Right lobe of liver (tissue), 6 donors: ENCODE measurements at regions not wholly inside any gene's neighbourhood (a gene's known extent, or its start where the extent isn't known, plus 50 kb on each side); places are given as distances from the start of the nearest gene placed in this dataset.

Experiments used
- ATAC-seq, 4 donors: fragments of 200-7000 bp; cut with Tn5 transposase; one replicate each; pipeline ENCODE4 v1.9.1; 2020; ENCODE audit warnings: mild to moderate bottlenecking in 4 of 4, moderate library complexity in 4 of 4
- DNase-seq, 3 donors: peaks; one replicate each; pipeline ENCODE4 v3.0.0-alpha.2; 2020
- H3K27ac ChIP-seq, 3 donors: fragments of 200-600 bp; one replicate each; pipeline ENCODE4 v1.8.0; 2022
- H3K27me3 ChIP-seq, 2 donors: fragments of 200-600 bp; one replicate each; pipeline ENCODE4 v1.8.0; 2022
- H3K36me3 ChIP-seq, 4 donors: fragments of 200-600 bp; sonication (generic) in 1 of 4; one replicate each; pipeline versions ENCODE4 v1.5.1 to v1.8.0; 2017 to 2022; ENCODE audit warnings: control low read depth in 1 of 4
- H3K4me1 ChIP-seq, 4 donors: fragments of 200-600 bp; sonication (generic) in 1 of 4; one replicate each; pipeline versions ENCODE4 v1.5.1 to v1.8.0; 2017 to 2022; ENCODE audit warnings: control low read depth in 1 of 4
- H3K4me3 ChIP-seq, 3 donors: fragments of 200-600 bp; one replicate each; pipeline ENCODE4 v1.8.0; 2022
- H3K9me3 ChIP-seq, 4 donors: fragments of 200-600 bp; sonication (generic) in 1 of 4; one replicate each; pipeline versions ENCODE4 v1.5.1 to v1.8.0; 2017 to 2022; ENCODE audit warnings: control low read depth in 1 of 4
- POLR2A ChIP-seq: fragments of 450-650 bp; IDR thresholded peaks from one replicate; pipeline ENCODE4 v1.6.1; 2017; ENCODE audit warnings: antibody characterized with exemption, mild to moderate bottlenecking
- WGBS: methylation state at CpG from one replicate; pipeline ENCODE4 v1.1.6; 2018; ENCODE audit warnings: low coverage, low lambda C conversion rate; ENCODE audit not compliant: insufficient coverage; ENCODE audit errors: missing lambda C conversion rate; 5-methylcytosine and 5-hydroxymethylcytosine counted together
- intact Hi-C, 2 donors: fragments of 100-400 bp; cut with DNase I; formaldehyde crosslinking; loops; one replicate each; pipeline versions ENCODE4 v1.11.2 to v1.14.1; 2022
- TF ChIP-seq, protein P1 (sequence below), 4 donors: fragments of 200-600 bp in 3 of 4; fragments of 450-650 bp in 1 of 4; IDR thresholded peaks; one replicate each; pipeline versions ENCODE4 v1.5.1 to v1.8.0; 2016 to 2022; ENCODE audit warnings: antibody characterized with exemption in 4 of 4, mild to moderate bottlenecking in 2 of 4
- donor health status: DM: no; HTN: yes; CAD: no.
- donor health status: DM: no; HTN: no; CAD: no.
- donor health status: DM: no; HTN: no; CAD: no.
- donor health status: DM: no; HTN: yes; CAD: no.
- donor health status: DM: no; HTN: yes; CAD: no.

- no peaks in the 10 kb centered on the region for H3K4me1 ChIP-seq
- ATAC-seq = no peak
- 47% methylated on average over 3 of the region's 3 CpGs for WGBS
- no peaks in the 10 kb centered on the region for H3K36me3 ChIP-seq
- no peaks in the 10 kb centered on the region for H3K9me3 ChIP-seq
- H3K27me3 ChIP-seq = peaks cover 0 to 5% of the 10 kb centered on the region in 2 donors
- no peak for DNase-seq
- H3K4me3 ChIP-seq = no peak overlapping the region
- intact Hi-C loops = no loop called here
- no peak for TF ChIP-seq POLR2A
- H3K27ac ChIP-seq = no peak overlapping the region
These were observed 259.1 kb downstream of the BARHL2 start for GRCh38 chr1:90457985-90458384.

- H3K36me3 ChIP-seq = no peaks in the 10 kb centered on the region
- no peak overlapping the region for H3K4me3 ChIP-seq
- WGBS = 81% methylated on average over 2 of the region's 2 CpGs
- DNase-seq (no peak), ATAC-seq (no peak)
- no peaks in the 10 kb centered on the region for H3K4me1 ChIP-seq
- no peak for TF ChIP-seq POLR2A
- TF ChIP-seq, protein P1, sequence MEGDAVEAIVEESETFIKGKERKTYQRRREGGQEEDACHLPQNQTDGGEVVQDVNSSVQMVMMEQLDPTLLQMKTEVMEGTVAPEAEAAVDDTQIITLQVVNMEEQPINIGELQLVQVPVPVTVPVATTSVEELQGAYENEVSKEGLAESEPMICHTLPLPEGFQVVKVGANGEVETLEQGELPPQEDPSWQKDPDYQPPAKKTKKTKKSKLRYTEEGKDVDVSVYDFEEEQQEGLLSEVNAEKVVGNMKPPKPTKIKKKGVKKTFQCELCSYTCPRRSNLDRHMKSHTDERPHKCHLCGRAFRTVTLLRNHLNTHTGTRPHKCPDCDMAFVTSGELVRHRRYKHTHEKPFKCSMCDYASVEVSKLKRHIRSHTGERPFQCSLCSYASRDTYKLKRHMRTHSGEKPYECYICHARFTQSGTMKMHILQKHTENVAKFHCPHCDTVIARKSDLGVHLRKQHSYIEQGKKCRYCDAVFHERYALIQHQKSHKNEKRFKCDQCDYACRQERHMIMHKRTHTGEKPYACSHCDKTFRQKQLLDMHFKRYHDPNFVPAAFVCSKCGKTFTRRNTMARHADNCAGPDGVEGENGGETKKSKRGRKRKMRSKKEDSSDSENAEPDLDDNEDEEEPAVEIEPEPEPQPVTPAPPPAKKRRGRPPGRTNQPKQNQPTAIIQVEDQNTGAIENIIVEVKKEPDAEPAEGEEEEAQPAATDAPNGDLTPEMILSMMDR (IDR thresholded peaks at IDR 0.05) = no peak
- intact Hi-C loops = no loop called here
- H3K27ac ChIP-seq = no peak overlapping the region
- peaks cover 0 to 5% of the 10 kb centered on the region in 2 donors for H3K27me3 ChIP-seq
- H3K9me3 ChIP-seq = no peaks in the 10 kb centered on the region
These were observed 264.6 kb downstream of the BARHL2 start for GRCh38 chr1:90452491-90452890.

DNA sequence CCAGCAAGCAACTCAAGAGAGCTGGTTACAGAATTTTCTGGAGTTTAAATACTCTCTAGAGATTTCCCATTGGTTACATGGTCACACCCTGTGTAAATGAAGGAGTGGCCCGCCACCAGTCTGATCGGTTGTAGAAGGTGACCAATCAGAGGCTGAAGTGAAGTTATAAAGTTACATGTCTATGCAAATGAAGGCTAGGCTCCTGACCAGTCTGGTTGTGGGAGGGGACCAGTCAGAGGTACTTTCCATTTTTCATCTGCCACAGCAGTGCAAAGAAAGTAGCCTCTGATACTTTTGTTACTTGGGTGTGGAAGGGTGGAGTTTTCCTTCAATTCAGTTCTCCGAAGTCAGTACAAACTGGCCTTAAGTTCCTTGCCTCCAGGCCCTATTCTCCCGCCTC lies 273.7 kb downstream of the BARHL2 start:
- intact Hi-C loops = no loop called here
- no peak overlapping the region for H3K4me3 ChIP-seq
- no peak for TF ChIP-seq POLR2A
- TF ChIP-seq, protein P1 (IDR thresholded peaks at IDR 0.05) = no peak
- no peaks in the 10 kb centered on the region for H3K4me1 ChIP-seq
- H3K27ac ChIP-seq = no peak overlapping the region
- ATAC-seq (no peak), DNase-seq (no peak)
- H3K27me3 ChIP-seq = no peaks in the 10 kb centered on the region
- 77% methylated on average over 4 of the region's 4 CpGs for WGBS
- no peaks in the 10 kb centered on the region for H3K9me3 ChIP-seq
- H3K36me3 ChIP-seq = no peaks in the 10 kb centered on the region

GRCh38 chr1:90435351-90435750 lies 281.8 kb downstream of the BARHL2 start:
- ATAC-seq (no peak), DNase-seq (no peak)
- TF ChIP-seq, protein P1 (IDR thresholded peaks at IDR 0.05) = no peak
- TF ChIP-seq POLR2A = no peak
- no peaks in the 10 kb centered on the region for H3K36me3 ChIP-seq
- no peak overlapping the region for H3K4me3 ChIP-seq
- WGBS = 63% methylated on average over 3 of the region's 3 CpGs
- H3K9me3 ChIP-seq = no peaks in the 10 kb centered on the region
- H3K4me1 ChIP-seq = no peaks in the 10 kb centered on the region
- no peaks in the 10 kb centered on the region for H3K27me3 ChIP-seq
- no peak overlapping the region for H3K27ac ChIP-seq
- intact Hi-C loops = no loop called here

GRCh38 chr1:90434460-90434859 lies 282.6 kb downstream of the BARHL2 start:
- H3K36me3 ChIP-seq = no peaks in the 10 kb centered on the region
- DNase-seq (no peak), ATAC-seq (no peak)
- intact Hi-C loops = no loop called here
- 63% methylated on average over 2 of the region's 2 CpGs for WGBS
- TF ChIP-seq POLR2A = no peak
- TF ChIP-seq, protein P1 (IDR thresholded peaks at IDR 0.05) = no peak
- no peaks in the 10 kb centered on the region for H3K9me3 ChIP-seq
- no peaks in the 10 kb centered on the region for H3K4me1 ChIP-seq
- no peak overlapping the region for H3K4me3 ChIP-seq
- no peaks in the 10 kb centered on the region for H3K27me3 ChIP-seq
- no peak overlapping the region for H3K27ac ChIP-seq
